H1 (cell line): ENCODE measurements at regions not wholly inside any gene's neighbourhood (a gene's known extent, or its start where the extent isn't known, plus 50 kb on each side); places are given as distances from the start of the nearest gene placed in this dataset.

Source experiments
- BCL11A ChIP-seq, 2 experiments: IDR thresholded peaks; one replicate each; pipeline ENCODE4 v1.6.1; 2011; ENCODE audit warnings: low read depth in 2 of 2, low read length in 2 of 2, mild to moderate bottlenecking in 2 of 2
- FOSL1 ChIP-seq: IDR thresholded peaks from 2 replicates; pipeline ENCODE4 v1.6.1; 2011; ENCODE audit warnings: mild to moderate bottlenecking, low read depth, low read length, moderate library complexity; ENCODE audit not compliant: insufficient read depth
- POLR2AphosphoS5 ChIP-seq: IDR thresholded peaks from 2 replicates; pipeline ENCODE4 v1.6.1; 2011; ENCODE audit warnings: low read depth, low read length

DNA sequence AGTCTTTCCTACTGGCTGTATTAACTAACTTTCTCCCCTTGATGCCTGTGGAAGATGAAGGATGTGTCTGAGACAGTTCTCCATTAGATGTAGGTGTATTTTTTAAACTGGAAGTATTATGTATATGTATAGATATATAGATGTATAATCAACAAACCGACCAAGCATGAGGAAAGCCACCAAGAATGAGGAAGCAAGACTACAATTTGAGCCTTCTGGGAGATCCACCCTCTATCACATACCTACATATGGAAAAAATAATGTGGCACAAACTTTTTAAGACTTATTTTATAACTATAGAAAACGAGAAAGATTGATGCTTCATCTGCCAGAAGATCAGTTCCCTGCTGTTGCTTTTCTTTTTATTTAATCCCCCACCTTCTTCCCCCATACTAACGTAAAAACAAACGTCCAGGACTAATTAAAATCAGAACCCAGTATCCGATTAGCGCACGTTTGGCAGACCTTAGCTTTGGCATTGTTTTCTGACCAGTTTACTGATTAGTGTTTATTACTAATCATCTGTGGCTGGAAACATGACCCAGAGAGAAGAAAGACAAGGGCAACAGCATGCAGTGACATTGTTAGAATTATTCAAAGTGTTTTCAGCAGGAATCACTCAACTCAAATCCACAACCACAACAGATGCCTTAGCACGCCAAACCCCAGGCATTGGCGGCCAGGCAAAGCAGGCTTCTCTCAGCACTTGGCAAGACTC, 490.2 kb downstream of the EBF1 start (continued):
- TF ChIP-seq BCL11A (IDR thresholded peaks at IDR 0.05; ENCODE audit: low read depth in 2 of 2, low read length in 2 of 2) (no peak), FOSL1 (no peak), POLR2AphosphoS5 (no peak)
